OCI-LY7 (cell line): ENCODE measurements at regions not wholly inside any gene's neighbourhood (a gene's known extent, or its start where the extent isn't known, plus 50 kb on each side); places are given as distances from the start of the nearest gene placed in this dataset.

ENCODE experiments used
- CTCF ChIP-seq: fragments of 200-600 bp; sonication (generic); conservative IDR thresholded peaks from 2 replicates; pipeline ENCODE4 v1.5.1; 2014; ENCODE audit warnings: mild to moderate bottlenecking, antibody characterized with exemption, low read length, moderate library complexity, mixed read lengths
- EZH2phosphoT487 ChIP-seq: fragments of 200-600 bp; sonication (generic); IDR thresholded peaks from 2 replicates; pipeline ENCODE4 v1.6.1; 2018; ENCODE audit warnings: low read depth, borderline replicate concordance, mild to moderate bottlenecking, mixed run types, antibody characterized with exemption, low read length, moderate library complexity, mixed read lengths

- TF ChIP-seq CTCF (no peak), EZH2phosphoT487 (no peak)
Measured at GRCh38 chr17:62160816-62161215, 95.7 kb upstream of the MED13 start.
